Nucleus accumbens (tissue), 56 donors: ENCODE measurements at regions not wholly inside any gene's neighbourhood (a gene's known extent, or its start where the extent isn't known, plus 50 kb on each side); places are given as distances from the start of the nearest gene placed in this dataset.
A peak's percentile ranks its signal among the peaks of the same experiment; 100 is the strongest.

Experiments
- DNase-seq, 56 donors: peaks; one replicate each; lab custom pipeline; 2025; lab: John Stamatoyannopoulos, UW

DNA sequence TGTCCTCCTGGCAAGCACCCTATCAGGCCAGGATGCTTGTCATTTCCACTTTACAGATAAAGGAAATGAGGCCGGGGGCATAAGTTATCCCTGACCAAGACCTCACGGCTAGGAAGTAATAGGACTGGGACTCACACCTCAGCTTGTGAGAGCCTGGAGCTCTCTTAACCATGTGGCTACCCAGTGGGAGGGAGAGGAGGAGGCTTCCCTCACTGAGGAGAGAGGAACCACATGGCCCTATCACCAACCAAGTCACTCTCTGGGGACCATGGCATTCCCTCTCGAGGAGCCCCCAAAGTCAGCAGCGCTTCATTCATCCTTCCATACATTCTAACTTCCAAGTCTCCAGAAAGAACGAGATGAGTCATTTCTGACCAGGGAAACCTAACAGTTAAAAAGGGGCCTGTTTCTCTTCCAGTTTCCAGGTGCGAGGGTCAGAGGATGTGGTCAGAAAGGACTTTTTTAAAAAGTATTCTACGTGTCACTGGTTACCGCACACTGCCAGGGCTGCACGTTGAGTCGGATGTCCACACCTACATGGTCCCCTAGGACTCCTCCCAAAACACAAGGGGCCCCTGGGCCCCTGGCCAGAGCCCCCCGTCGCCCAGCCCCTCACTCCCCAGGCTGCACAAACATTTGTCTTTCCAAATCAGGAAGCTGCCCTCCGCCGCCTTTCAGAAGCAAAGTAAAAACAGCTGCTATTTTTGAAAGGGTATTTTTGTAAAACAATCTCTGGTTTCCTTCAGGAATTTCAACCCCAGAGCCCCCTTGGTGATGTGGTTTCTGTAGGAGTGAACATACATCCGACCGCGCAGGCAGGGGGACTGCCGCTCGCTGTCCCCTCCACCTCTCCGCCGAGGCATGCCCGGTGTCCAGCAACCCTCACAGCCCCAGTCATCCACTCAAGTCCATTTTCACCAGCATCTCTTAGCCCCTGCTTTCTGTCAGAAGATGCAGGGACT, 128.2 kb upstream of the CHST15 start:
- no peak for DNase-seq

GRCh38 chr10:124220971-124221355, 127.6 kb upstream of the CHST15 start:
- no peak for DNase-seq

DNA sequence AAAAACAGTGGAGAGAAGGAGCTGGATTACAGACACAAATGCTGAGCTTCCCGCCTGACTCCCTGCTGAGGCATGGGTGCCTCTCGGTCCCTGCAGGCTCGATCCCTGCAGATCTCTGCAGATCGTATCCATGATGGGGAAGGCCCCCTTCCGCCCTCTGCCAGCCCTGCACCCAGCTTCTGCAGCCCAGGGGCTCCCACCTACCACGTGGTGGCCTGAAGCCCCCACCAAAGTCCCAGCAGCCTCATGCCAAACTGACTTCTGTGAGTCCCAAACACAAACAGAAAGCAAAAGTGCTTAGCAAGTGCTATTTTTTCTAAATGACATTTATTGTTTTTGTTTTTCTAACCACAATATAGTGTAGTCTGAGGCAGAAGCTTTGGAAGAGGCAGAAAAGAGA, 127.1 kb upstream of the CHST15 start:
- DNase-seq: no peak

GRCh38 chr10:124219655-124220054, 126.3 kb upstream of the CHST15 start:
- DNase-seq: no peak

GRCh38 chr10:124219062-124219461, 125.7 kb upstream of the CHST15 start:
- no peak for DNase-seq

DNA sequence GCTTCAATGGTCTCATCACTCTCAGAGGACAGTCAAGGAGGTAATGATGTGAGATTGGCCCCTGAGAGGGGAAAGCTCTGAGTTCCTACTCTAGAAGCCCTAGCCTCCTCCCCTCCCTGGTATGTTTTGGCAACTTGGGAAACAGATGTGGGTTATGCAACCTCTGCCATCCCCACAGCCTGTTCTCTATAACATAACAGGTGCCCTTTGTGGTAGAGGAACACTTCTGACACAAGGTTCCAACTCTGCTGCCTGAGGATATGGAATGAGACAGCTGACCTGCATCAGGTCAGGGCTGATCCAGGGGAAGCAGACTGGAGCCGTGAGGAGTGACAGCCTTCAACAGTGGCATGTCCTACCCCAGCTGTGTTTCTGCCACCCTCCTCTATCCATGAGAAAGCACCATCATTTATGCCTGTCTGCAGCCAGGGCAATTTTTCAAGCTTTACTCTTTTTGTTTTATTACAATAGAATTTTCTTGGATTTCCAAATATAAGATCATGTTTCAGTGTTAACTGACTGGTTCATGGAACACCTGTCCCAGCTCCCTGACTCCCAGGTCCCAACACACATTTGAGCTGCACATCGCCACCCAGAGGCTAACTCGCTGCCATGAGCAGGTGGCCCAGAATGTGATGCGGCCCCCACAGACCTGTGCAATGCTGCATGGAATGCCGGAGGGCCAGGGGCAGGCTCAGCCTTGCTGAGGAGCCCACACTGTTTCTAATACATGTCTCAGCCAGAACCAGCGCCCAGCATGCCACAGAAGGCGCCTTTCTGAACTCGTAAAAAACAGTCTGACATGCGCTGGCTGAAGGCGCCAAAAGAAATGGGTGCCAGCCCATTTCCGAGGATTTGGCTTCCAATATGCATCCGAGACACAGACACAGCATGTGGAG, 124.8 kb upstream of the CHST15 start:
- DNase-seq: no peak

DNA sequence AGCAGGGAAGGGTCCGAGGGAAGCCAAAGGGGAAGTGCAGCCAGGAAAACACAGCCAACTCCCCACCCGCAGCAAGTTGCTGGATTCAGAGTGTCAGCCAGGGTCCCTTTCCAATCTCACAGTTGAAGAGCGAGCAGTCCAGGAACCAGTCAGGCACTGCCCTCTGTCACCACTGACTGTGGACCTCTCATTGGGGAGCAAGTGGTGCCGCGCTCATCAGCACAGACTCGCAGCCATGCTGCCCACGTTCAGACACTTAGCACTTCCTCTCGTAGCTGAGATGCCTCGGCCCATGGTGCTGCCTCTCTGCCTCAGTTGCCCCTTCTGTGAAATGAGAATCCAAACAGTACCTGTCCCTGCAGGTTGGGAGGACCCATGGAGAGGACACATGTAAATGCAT, 123.6 kb upstream of the CHST15 start:
- no peak for DNase-seq

DNA sequence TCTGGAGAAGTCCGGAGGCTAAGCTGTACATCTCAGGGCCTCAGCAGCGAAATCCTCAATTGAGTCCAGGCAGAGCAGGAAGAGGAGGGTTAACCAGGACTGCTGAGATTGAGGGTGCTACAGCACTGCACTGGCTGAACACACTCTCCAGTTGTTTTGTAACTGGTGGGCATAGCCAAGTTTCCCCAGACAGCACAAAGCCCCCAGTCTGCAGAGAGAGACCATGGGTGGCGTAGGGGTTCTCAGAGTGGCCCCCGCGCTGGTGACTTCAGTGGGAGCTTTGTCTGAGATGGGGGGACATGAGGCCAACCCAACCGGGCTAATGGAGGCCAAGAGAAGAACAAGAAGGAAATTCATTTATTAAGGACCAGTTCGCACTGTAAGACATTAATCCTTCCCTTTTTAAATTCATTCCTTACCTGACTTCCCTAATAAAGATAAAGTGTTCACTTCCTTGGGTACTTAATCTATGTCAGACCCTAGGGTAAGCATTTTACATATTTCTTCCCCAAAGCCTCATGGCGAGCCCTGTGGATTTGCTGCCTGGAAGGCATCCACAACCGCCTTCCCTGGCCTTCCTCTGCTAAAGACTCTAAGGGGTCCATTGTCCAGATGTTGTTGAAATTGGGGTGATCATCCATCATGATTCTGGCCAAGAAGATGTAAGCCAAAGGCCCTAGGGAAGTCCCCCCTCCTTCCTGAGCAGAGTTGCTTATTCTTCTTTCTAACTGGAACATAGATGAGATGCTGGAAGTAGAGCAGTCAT, 121.4 kb upstream of the CHST15 start:
- peak in 3 of 56 donors; percentile 14 to 20 (median 17) for DNase-seq

GRCh38 chr10:124213899-124214510, 120.6 kb upstream of the CHST15 start:
- DNase-seq: no peak

GRCh38 chr10:124213471-124213870, 120.1 kb upstream of the CHST15 start:
- DNase-seq: no peak

GRCh38 chr10:124212702-124213101, 119.3 kb upstream of the CHST15 start:
- no peak for DNase-seq

DNA sequence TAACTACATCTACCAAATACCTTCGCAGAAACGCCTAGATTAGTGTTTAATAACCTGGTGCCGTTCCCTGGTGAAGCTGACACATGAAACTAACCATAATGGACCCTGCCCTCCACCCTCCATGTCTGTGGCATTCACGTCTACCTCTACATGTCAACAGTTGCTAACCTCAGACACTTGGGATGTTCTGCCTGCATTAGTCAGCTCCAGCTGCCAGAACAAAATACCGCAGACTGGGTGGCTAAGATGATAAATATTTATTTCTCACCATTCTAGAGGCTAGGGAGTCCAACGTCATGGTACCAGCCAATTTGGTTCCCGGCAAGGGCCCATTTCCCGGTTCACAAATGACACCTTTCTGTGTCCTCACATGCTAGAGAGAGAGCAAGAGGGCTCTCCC, 118.5 kb upstream of the CHST15 start:
- DNase-seq: no peak

DNA sequence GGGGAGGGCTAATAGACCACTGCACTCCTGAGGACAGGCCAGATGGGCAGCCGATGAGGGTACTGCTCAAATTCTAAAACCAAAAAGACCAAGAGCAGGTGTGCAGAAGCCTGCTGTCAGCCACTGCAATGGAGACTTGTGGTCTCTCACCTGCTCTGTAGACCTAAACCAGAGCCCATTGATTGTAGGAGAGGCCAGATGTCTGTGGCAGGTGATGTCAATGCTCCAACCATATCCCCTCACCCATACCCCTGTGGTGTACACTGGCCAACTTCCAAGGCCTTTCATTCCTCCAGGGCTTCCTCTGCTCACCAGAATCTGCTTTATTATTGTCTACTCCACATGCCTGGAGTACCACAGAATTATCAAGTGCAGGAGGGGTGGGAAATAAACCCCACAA, 116.9 kb upstream of the CHST15 start:
- DNase-seq: no peak

- no peak for DNase-seq
Measured at GRCh38 chr10:124207391-124207790, 114.0 kb upstream of the CHST15 start.

- DNase-seq: no peak
Measured at GRCh38 chr10:124206616-124207015, 113.2 kb upstream of the CHST15 start.

GRCh38 chr10:124205432-124205831, 112.0 kb upstream of the CHST15 start:
- no peak for DNase-seq

DNA sequence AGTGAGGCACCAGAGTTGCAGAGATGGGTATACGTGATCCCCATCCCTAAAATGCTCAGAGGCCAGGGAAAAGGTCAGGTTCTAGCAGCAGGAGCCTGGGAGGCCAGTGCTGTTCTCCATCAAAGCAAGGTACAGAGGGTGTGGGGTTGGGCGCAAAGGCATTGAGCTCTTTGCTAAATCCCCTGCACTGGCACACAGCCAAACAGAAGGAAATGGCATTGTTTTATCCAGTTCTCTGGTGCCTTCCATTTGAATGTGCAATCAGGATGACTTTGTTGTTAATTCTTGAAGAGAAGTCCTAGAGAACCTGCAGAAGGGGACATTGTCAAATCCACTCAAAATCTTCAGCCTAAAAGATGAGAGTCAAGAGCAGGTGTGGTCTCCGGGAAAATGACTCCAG, 111.3 kb upstream of the CHST15 start:
- DNase-seq: no peak

DNA sequence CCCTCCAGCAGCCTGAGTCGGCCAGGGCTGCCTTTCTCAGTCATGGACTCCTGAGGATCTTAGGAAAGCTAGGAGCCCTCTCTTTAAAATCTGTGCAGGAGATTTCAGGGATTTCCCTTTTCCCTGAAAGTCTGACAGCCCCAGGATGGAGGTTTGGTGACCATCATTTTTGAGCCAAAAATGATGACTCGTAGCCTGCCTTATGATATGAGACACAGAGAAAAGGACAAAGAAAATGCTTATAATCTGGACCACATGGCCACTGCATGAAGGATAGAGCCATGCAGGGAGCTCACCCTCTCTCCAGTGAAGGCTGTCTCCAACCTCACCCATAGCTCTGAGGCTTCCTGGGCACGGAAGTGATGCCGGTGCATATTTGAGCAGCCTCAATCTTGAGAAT, 106.6 kb upstream of the CHST15 start:
- no peak for DNase-seq

DNA sequence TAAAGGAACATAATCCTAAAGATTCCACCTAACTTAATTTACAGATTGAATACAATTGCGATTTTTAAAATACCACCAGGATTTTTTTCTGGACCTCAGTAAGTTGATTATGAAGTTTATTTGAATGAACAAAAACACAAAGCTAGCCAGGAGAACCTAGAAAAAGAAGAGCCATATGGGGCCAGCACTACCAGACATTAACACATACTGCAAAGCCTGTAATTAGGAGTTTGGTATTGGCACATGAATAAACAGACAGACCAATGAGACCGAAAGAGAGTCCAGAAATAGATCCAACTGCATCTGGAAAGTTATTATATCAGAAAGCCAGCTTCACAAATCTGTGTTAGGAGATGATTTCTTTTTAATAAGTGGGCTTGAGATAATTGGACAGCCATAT, 105.5 kb upstream of the CHST15 start:
- no peak for DNase-seq

DNA sequence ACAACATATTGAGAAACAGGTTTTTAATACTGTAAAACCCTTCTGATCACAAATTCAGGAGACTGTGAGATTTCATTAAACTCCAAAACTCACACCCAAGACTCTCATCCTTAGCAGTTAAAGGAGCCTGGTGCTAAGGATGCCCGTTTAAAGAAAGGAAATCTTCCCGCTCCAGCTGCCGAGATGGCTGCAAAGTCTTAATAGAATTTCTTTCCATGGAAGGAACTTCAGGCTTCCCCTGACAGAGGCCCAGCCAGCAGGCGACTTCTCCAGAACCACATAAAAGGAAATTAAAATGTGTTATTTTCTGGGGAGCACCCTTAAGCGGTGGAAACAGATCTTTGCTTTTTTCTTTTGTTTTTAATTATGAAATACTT, 104.7 kb upstream of the CHST15 start:
- no peak for DNase-seq
